ENCODE measurements at regions not wholly inside any gene's neighbourhood (a gene's known extent, or its start where the extent isn't known, plus 50 kb on each side); places are given as distances from the start of the nearest gene placed in this dataset.
"Not testable (repeated sequence)": the region's sequence is repeated elsewhere in the genome, so short reads cannot be mapped to it uniquely, and the experiment has no call there.

DNA sequence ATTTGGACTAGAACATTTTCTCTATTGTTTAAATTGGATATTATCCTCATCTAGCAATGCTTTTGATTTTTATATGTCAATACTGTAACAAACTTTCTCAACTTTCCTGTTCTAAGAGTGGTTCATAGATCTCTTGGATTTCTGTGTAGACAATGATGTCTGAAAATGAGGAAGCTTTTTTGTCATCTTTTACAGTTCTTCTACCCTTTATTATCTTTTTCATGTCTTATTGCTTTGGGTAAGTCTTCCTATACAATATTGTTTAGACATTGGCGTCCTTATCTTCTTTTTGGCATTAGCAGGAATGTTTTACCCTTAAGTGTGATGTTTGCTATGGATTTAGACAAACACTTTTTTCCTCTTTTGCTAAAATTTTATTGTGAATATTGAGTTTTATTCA lies 91.5 kb upstream of the MTHFD1L start:
- Histone ChIP-seq H3K36me3 (ENCODE audit: control insufficient read depth, insufficient read depth, low read length) (no peaks in the 10 kb centered on the region), H3K27ac (ENCODE audit: low read depth, low read length) (no peak overlapping the region), H3K9ac (ENCODE audit: low read length) (no peak overlapping the region), H3K27me3 (ENCODE audit: control insufficient read depth, insufficient read depth, low read length) (no peaks in the 10 kb centered on the region), H3K4me1 (ENCODE audit: control insufficient read depth, insufficient read depth, low read length) (no peaks in the 10 kb centered on the region), H3K4me3 (ENCODE audit: low read length) (no peak overlapping the region)

DNA sequence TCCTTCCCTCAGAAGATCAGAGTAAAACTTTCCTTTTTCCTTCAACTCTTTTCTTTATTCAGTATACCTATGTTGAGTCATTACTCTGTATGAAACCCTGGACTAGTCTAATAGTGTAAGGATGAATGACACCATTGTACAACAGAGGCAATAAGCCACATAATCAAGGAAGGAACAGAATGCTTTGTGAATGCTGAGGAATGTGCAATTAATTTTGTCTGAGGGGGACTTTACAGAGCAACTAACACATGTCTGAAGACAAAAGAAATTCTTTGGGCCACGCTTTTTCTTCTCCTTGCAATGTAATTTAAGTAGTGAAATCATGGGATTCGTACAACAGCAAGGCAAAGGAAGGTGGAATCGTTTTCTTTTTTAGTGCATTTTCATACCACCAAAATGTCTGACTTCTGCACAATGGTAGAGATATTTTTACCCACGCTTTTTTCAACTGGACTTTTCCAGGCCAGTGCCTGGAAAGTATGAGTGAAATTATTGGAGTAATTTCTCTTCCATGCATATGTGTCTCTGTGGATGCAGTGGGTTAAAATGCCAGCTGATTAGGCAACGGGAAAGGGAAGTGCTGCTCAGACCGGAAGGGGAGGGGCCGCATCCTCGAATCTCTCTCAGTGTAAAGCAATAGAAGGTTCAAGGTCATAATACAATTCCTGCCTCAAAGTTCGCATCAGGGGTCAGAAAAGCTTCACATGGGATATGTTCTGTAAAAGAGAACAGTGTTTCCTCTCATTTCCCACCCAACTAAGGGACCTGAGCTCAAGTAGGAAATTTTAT lies 89.9 kb upstream of the MTHFD1L start:
- no peak overlapping the region for H3K27ac ChIP-seq (ENCODE audit: low read depth, low read length)
- H3K4me3 ChIP-seq (ENCODE audit: low read length) = no peak overlapping the region
- H3K9ac ChIP-seq (ENCODE audit: low read length) = no peak overlapping the region
- H3K36me3 ChIP-seq (ENCODE audit: control insufficient read depth, insufficient read depth, low read length) = no peaks in the 10 kb centered on the region
- no peaks in the 10 kb centered on the region for H3K4me1 ChIP-seq (ENCODE audit: control insufficient read depth, insufficient read depth, low read length)
- H3K27me3 ChIP-seq (ENCODE audit: control insufficient read depth, insufficient read depth, low read length) = no peaks in the 10 kb centered on the region

DNA sequence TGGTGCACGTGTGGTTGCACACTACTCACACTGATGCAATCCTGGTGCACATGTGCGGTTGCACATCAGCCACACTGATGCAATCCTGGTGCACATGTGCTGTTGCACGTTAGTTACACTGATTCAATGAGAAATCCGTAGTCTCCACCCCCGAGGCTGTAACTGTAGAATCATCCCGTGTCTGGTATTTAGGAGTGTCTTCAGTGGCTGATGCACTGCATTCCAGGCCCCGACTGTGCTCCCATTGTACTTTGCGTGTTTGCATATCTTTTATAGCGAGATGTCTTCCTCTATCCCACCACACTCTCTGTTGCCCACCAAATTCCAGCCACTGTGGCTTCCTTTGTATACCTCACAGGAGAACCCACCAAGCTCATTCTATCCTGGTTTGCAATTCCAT lies 87.8 kb upstream of the MTHFD1L start:
- no peaks in the 10 kb centered on the region for H3K4me1 ChIP-seq (ENCODE audit: control insufficient read depth, insufficient read depth, low read length)
- no peak overlapping the region for H3K4me3 ChIP-seq (ENCODE audit: low read length)
- H3K36me3 ChIP-seq (ENCODE audit: control insufficient read depth, insufficient read depth, low read length) = no peaks in the 10 kb centered on the region

DNA sequence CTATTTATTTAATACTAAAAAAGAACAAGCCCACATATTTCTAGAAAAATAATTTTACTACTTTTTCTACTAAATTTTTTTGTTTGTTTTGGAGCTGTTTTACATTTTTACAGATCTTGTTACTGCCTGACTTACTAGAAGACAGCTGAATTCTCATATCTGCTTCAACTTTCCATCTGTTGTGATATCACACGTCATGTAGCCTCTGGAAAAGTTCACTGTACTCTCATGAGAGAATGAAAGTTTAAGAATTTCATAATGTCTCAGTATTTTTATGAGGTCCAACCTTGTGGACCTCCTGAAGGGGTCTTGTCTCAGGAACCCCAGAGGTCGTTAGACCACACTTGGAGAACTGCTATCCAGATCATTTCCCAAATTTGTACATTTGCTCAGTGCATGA lies 81.7 kb upstream of the MTHFD1L start:
- Histone ChIP-seq H3K4me3 (ENCODE audit: low read length) (no peak overlapping the region), H3K27ac (ENCODE audit: low read depth, low read length) (no peak overlapping the region), H3K9ac (ENCODE audit: low read length) (no peak overlapping the region), H3K4me1 (ENCODE audit: control insufficient read depth, insufficient read depth, low read length) (no peaks in the 10 kb centered on the region), H3K27me3 (ENCODE audit: control insufficient read depth, insufficient read depth, low read length) (no peaks in the 10 kb centered on the region), H3K36me3 (ENCODE audit: control insufficient read depth, insufficient read depth, low read length) (no peaks in the 10 kb centered on the region)

More for the DNA sequence above, 87.8 kb upstream of the MTHFD1L start:
- H3K9ac ChIP-seq (ENCODE audit: low read length) = no peak overlapping the region
- no peak overlapping the region for H3K27ac ChIP-seq (ENCODE audit: low read depth, low read length)
- no peaks in the 10 kb centered on the region for H3K27me3 ChIP-seq (ENCODE audit: control insufficient read depth, insufficient read depth, low read length)

DNA sequence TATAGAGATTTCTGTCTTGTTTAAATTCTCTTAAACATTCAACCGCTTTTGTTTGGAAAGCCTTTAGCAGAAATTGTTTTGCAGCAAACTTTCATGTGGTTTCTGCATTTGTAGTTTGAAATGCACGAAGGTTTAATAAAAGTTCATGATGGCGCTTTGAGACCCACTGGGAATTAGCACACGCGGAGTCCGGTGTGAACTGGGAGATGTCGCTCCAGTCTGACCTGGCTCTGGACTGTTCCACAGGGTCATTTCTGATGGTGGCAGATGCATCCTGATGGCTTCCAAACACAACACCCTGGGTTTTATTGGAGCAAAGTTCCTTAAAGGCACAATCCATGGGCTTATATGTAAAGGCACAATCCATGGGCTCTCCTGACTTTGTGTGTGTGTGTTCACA lies 78.1 kb upstream of the MTHFD1L start:
- Histone ChIP-seq H3K4me3 (ENCODE audit: low read length) (no peak overlapping the region), H3K36me3 (ENCODE audit: control insufficient read depth, insufficient read depth, low read length) (no peaks in the 10 kb centered on the region), H3K4me1 (ENCODE audit: control insufficient read depth, insufficient read depth, low read length) (no peaks in the 10 kb centered on the region), H3K27me3 (ENCODE audit: control insufficient read depth, insufficient read depth, low read length) (no peaks in the 10 kb centered on the region), H3K27ac (ENCODE audit: low read depth, low read length) (no peak overlapping the region), H3K9ac (ENCODE audit: low read length) (no peak overlapping the region)

DNA sequence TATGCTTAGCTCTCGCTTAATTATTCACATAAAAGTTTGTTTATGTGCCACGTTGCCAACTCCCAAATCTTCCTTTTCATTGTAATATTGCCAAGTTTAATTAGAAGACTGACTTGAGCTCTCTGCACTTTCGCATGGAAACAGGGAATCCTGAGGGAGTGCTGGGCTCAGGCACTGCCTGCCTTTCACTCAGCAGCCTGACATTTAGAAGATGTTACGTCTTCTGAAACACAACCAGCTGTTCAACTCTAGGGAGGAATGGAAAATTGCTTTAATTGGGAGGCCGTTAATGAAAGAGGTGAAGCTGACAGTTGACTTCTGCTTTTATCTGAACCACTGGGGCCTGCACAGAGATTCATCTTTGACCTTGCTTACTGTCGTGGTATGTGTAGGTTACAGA lies 77.4 kb upstream of the MTHFD1L start:
- Histone ChIP-seq H3K36me3 (ENCODE audit: control insufficient read depth, insufficient read depth, low read length) (no peaks in the 10 kb centered on the region), H3K4me1 (ENCODE audit: control insufficient read depth, insufficient read depth, low read length) (no peaks in the 10 kb centered on the region), H3K9ac (ENCODE audit: low read length) (no peak overlapping the region), H3K4me3 (ENCODE audit: low read length) (no peak overlapping the region), H3K27ac (ENCODE audit: low read depth, low read length) (no peak overlapping the region), H3K27me3 (ENCODE audit: control insufficient read depth, insufficient read depth, low read length) (no peaks in the 10 kb centered on the region)

DNA sequence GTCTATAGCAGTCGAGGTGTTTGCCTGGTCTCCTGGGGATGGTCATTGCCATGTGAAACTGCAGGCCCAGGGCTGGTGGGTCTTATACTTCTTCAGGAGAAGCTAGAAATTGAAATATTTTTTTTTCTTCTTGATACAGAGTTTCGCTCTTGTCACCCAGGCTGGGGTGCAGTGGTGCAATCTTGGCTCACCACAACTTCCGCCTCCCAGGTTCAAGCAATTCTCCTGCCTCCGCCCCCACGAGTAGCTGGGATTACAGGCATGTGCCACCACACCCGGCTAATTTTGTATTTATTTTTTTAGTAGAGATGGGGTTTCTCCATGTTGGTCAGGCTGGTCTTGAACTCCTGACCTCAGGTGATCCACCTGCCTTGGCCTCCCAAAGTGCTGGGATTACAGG lies 75.6 kb upstream of the MTHFD1L start:
- not testable (repeated sequence) for H3K4me3 ChIP-seq (ENCODE audit: low read length); H3K4me1 ChIP-seq (ENCODE audit: control insufficient read depth, insufficient read depth, low read length); H3K27ac ChIP-seq (ENCODE audit: low read depth, low read length); H3K9ac ChIP-seq (ENCODE audit: low read length); H3K36me3 ChIP-seq (ENCODE audit: control insufficient read depth, insufficient read depth, low read length); H3K27me3 ChIP-seq (ENCODE audit: control insufficient read depth, insufficient read depth, low read length)

DNA sequence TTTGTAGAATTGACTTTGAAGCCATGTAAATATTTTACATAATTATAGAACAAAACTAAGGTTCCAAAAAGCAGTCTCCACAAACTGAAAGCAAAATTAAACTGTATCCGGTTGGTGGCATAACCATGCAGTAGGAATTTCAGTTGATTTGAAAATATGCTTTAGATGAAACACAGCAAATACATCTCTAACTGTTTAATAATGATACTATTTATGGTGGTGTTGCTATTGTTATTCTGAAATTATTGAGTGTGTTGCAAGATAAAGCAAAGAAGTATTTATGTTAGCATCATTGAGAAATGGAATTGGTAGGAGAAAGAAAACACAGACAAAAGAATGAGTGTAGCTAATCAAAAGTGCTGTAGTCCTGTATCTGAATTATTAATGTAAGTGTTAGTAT lies 73.8 kb upstream of the MTHFD1L start:
- H3K9ac ChIP-seq (ENCODE audit: low read length) = no peak overlapping the region
- H3K27ac ChIP-seq (ENCODE audit: low read depth, low read length) = no peak overlapping the region
- no peaks in the 10 kb centered on the region for H3K27me3 ChIP-seq (ENCODE audit: control insufficient read depth, insufficient read depth, low read length)
- H3K4me1 ChIP-seq (ENCODE audit: control insufficient read depth, insufficient read depth, low read length) = no peaks in the 10 kb centered on the region
- no peak overlapping the region for H3K4me3 ChIP-seq (ENCODE audit: low read length)
- H3K36me3 ChIP-seq (ENCODE audit: control insufficient read depth, insufficient read depth, low read length) = no peaks in the 10 kb centered on the region

DNA sequence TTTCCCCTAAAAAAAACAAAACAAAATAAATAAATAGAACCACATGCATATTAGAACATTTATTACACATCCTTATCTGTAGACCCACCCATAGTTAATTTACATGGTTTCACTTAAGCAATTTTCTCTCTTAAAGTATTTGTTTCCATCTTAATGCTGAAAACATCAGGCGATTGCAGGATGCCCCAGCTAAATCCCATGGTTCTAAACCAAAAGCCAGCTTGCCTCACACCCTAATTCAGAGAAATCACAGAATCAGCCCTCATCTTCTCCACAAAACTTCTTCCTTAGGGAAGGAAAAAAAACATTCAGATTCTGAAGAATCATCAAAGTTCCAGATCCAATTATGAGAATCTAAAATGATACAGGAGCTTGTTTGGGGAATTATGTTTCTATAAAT lies 67.6 kb upstream of the MTHFD1L start:
- no peak overlapping the region for H3K9ac ChIP-seq (ENCODE audit: low read length)
- no peaks in the 10 kb centered on the region for H3K36me3 ChIP-seq (ENCODE audit: control insufficient read depth, insufficient read depth, low read length)
- no peaks in the 10 kb centered on the region for H3K4me1 ChIP-seq (ENCODE audit: control insufficient read depth, insufficient read depth, low read length)
- H3K27me3 ChIP-seq (ENCODE audit: control insufficient read depth, insufficient read depth, low read length) = no peaks in the 10 kb centered on the region
- H3K27ac ChIP-seq (ENCODE audit: low read depth, low read length) = no peak overlapping the region
- no peak overlapping the region for H3K4me3 ChIP-seq (ENCODE audit: low read length)

DNA sequence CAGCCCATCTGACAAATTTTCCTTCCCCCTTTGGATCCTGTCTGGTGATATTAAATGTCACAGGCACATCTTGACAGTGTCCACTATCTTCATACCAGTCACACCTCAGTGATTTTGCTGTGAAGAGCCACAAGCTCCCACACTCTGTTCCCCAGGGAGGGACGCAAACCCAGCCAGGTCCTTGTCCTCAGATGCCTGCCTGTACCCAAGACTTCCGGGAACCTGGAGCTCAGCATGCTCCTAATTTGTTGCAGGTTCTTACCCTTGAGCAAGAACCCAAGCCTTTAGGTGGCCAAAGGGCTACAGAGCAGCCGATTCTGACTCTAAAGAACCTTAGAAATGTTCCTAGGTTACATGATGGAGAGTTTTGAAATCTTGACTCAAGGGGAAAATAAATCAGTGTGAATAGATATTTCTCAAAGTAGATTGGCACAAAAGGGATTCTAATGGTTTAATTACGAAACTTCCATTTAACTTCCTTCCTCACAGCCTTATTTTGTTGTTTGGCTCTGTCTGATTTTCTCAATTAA lies 66.2 kb upstream of the MTHFD1L start:
- Histone ChIP-seq H3K27me3 (ENCODE audit: control insufficient read depth, insufficient read depth, low read length) (no peaks in the 10 kb centered on the region), H3K4me3 (ENCODE audit: low read length) (no peak overlapping the region), H3K4me1 (ENCODE audit: control insufficient read depth, insufficient read depth, low read length) (no peaks in the 10 kb centered on the region), H3K27ac (ENCODE audit: low read depth, low read length) (no peak overlapping the region), H3K36me3 (ENCODE audit: control insufficient read depth, insufficient read depth, low read length) (no peaks in the 10 kb centered on the region), H3K9ac (ENCODE audit: low read length) (no peak overlapping the region)

DNA sequence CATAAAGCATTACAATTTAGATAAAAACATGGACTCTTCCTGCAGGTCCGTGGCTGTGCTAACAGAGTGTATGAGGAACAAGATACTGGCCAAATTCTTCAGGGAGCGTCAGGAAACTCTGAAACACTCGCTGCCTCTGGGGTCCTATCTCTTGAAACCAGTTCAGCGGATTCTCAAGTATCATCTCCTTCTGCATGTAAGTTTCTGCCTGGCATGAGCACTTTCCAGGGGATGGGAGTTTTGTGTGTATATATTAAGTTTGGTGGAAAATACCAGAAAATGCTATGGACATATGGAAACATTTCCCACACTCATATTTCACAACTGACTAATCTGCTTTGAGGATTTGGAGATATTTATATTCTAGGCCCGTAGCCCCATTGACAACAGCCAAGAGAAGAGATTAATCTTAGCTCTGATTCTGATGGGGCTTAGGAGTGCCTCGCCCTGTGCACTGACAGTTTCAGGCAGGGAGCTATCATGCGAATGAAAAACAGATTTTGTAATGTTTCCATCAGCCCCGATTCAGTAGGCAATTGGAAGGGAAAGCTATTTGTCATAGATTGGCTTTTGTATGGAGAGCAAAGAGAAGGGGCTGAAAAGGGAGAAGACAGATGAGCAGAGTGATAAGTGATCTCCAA lies 64.7 kb upstream of the MTHFD1L start:
- H3K27ac ChIP-seq (ENCODE audit: low read depth, low read length) = no peak overlapping the region
- H3K36me3 ChIP-seq (ENCODE audit: control insufficient read depth, insufficient read depth, low read length) = no peaks in the 10 kb centered on the region
- H3K9ac ChIP-seq (ENCODE audit: low read length) = no peak overlapping the region
- H3K27me3 ChIP-seq (ENCODE audit: control insufficient read depth, insufficient read depth, low read length) = no peaks in the 10 kb centered on the region
- H3K4me1 ChIP-seq (ENCODE audit: control insufficient read depth, insufficient read depth, low read length) = no peaks in the 10 kb centered on the region
- H3K4me3 ChIP-seq (ENCODE audit: low read length) = no peak overlapping the region

DNA sequence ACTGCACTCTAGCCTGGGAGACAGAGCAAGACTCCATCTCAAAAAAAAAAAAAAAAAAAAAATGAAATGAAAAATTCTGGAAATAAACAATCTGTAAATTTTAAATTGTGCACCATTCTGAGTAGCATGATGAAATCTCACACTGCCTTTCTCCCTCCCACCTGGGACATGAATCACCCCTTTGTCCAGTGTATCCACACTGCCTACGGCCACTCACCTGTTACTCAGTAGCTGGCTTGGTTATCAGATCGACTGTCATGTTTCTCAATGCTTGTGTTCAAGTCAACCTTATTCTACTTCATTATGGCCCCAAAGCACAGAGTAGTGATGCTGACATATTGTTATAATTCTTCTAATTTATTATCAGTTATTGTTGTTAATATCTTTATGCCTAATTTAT lies 58.7 kb upstream of the MTHFD1L start:
- Histone ChIP-seq H3K4me1 (ENCODE audit: control insufficient read depth, insufficient read depth, low read length) (no peaks in the 10 kb centered on the region), H3K27ac (ENCODE audit: low read depth, low read length) (no peak overlapping the region), H3K9ac (ENCODE audit: low read length) (no peak overlapping the region), H3K4me3 (ENCODE audit: low read length) (no peak overlapping the region), H3K27me3 (ENCODE audit: control insufficient read depth, insufficient read depth, low read length) (no peaks in the 10 kb centered on the region), H3K36me3 (ENCODE audit: control insufficient read depth, insufficient read depth, low read length) (no peaks in the 10 kb centered on the region)
